Stomach (tissue), 4 donors: ENCODE measurements at regions not wholly inside any gene's neighbourhood (a gene's known extent, or its start where the extent isn't known, plus 50 kb on each side); places are given as distances from the start of the nearest gene placed in this dataset.

Experiments used
- POLR2A ChIP-seq, 4 donors: fragments of 450-650 bp; IDR thresholded peaks; one replicate each; pipeline ENCODE4 v1.6.1; 2016; ENCODE audit warnings: antibody characterized with exemption in 4 of 4, control low read depth in 2 of 4, mild to moderate bottlenecking in 1 of 4, moderate library complexity in 1 of 4
- POLR2AphosphoS5 ChIP-seq, 3 donors: sonication (generic); formaldehyde crosslinking; IDR thresholded peaks; one replicate each; pipeline ENCODE4 v1.6.1; 2016; ENCODE audit warnings: antibody characterized with exemption in 3 of 3

GRCh38 chr6:97469451-97469850, 186.4 kb upstream of the MMS22L start:
- TF ChIP-seq POLR2AphosphoS5 (IDR thresholded peaks at IDR 0.05) (no peak), POLR2A (IDR thresholded peaks at IDR 0.05) (no peak)
